RPMI8226 (cell line): ENCODE measurements at regions not wholly inside any gene's neighbourhood (a gene's known extent, or its start where the extent isn't known, plus 50 kb on each side); places are given as distances from the start of the nearest gene placed in this dataset.

ENCODE experiments used
- DNase-seq: peaks from one replicate; pipeline ENCODE4 v3.0.0-alpha.2; 2015

DNA sequence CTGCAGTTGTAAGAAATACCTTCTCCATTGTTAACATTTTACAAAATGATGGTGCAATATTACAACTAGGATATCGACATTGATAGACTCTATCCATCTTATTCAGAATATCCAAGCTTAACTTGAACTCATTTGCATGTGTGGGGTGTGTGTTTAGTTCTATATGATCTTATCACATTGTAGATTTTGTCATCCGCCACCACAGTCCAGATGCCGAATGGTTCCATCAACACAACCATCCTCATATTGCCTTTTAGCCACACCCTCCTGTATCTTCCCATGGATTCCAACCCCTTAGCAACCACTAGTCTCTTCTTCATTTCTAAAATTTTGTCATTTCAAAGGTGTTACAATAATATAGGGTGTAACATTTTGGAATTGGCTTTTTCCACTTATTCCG, 452.9 kb upstream of the AKR1E2 start:
- no peak for DNase-seq

DNA sequence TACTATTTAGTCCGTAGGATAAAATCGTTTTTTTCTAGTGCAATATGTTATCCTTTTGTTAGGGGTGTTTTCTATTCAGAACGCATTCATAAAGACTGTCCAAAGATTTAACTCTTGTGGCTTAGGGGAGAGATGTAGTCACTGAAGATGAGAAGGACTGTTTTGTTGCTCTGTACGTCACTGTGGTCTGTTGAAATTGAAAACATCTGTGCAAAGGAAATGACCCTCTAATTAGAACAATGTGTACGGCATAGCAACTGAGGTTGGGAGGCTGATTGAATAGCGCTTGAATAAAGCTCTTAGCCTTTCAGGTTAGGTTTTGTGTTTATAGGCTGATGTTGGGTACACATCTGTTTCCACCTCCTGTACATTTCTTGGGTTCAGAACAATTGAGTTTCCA, 453.4 kb upstream of the AKR1E2 start:
- no peak for DNase-seq

DNA sequence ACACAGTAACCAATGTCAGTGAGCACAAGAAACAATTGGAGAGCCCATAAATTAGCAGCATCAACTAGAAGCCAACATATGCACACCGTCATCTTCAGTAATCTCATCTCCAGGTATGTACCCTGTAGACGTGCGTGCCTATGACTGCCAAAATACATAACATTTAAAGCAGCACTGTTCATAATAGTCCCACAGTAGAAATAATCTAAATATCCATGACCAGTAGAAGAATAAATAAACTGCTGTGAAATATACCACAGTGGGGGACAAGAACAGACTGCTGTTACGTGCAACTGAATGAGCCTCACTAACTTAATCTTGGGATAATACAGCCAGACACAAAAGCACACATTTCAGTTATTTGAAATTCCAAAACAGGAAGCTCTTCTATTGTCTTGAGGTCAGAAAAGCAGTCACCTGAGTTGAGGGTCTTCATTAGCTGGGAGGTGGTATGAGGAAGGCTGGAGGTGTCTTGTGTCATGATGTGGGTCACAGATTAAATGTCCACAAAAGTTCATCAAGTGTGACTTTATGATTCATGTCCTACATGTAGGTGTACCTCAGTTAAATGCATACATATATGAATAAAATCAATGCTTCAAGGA, 454.2 kb upstream of the AKR1E2 start:
- no peak for DNase-seq

DNA sequence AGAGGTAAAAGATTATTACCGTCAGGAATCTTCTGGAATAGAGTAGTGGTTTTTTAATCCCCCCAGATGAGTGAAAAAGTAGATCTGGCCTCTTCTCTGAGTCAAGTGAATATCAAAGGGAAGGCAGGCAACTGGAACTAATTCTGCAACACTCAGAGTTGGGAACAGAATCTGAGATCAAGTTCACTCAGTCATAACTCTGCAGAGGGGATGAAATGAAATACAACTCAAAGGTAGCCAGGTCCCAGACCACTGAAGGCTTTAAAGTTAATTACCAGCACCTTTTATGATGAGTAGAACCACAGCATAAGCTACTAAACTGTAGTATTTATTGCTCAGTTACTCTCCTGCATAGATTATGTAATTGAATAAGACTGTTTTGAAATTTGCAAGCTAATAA, 455.6 kb upstream of the AKR1E2 start:
- DNase-seq: no peak

DNA sequence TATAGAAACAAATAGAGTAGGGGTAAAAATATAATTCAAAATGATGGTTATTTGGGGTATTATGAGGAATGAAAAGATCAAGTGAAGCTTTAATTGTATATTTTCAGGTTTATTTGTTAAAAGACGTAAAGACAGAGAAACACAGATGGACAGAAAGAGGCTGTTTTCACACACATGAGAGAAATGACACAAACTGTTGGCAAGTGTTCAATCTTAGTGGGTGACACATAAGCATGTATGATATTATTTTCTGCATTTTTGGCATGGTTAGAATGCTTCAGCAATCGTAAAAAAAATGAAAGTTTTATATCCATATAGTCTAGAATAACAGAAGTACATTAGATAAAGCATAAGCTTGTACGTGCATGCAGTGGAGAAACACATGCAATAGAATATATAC, 464.4 kb upstream of the AKR1E2 start:
- no peak for DNase-seq

DNA sequence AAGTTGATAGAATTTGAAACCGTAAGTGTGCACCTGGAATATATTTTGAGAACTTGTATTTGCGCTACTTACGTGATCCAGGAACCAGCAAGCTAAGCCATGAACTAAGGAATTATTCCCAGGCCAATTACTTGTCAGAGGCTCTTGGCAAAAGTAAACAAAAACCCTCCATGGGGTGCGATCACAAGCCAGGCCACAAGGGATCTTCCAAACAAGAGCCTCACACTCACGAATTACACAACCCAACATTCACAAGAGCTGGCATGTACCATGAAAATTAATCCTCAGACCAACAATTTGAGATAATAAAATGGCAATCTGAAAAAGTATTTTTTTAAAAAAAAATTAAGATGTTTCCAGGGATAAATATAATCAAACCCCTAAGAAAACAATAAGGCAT, 467.0 kb upstream of the AKR1E2 start:
- no peak for DNase-seq

DNA sequence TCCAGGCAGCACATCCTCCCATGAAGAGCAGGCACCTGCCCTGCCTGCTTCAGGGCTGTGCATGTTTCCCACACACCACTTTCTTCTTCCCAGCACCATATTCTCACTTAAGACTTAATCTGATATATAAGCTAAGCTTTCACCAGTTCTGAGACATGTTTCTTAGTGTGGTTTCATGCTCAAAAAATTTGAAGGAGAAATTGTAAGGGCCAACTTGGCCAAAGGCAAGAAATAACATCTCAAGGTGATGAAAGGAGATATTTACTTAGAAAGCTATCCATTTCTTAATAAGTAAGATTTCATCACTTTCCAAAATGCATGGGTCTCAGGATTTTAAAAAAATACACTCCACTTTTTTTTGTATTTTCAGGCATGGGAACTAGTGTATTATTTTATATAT, 468.1 kb upstream of the AKR1E2 start:
- DNase-seq: no peak

DNA sequence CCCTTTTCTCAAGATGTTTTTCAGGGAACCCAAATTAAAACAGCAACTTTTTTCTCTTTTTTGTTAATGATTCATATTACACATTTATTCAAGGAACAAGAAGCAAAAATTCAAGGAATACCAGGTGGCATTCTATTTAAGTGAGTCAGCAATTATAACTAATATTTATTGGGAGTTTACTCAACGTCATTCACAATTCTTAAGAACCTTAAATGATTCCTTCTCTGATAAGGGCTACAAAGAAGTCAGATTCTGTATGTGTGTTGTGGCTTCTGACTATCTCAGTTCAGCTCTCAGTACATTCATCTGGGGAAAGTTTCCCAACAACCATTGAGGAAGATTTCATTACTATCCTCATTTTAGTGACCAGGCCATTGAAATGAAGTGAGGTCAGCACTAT, 470.7 kb upstream of the AKR1E2 start:
- no peak for DNase-seq

DNA sequence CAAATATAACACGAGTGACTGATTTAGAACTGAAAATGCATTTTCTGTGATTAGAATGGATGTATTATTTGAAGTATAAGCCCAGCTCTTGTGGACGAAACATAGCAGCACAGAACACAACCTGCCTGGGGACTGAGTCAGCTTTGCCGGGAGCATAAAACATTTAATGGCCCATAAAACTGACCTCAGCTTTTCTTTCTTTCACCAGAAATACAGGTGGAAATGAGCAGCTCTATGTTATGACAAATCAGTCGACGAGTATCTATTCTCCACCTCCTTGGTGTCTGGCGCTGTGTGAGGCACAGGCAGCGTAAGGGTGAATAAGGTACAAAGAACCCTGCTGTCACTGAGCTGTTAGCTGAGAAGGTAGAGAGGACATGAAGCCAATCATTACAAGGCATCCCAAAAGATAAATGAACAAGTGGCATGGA, 471.6 kb upstream of the AKR1E2 start:
- peak; percentile 66 for DNase-seq

DNA sequence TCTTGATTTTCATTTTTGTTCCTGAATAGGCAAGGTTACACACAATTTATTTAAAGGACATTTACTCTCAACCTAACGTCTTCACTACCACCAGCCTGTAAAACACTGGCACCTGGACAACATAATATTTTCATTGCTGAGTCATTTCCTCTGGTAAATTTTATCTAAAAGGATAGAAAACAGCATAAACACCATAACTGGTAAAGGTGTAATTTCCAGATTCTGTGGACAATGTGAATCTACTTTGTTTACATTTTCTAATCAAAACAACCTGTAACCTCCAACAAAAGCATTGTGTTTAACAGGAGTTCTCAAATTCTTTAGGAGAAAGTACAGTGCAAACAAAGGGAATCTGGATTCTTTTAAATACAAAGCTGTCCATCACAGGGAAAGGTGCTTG, 472.0 kb upstream of the AKR1E2 start:
- DNase-seq: peak; percentile 63

DNA sequence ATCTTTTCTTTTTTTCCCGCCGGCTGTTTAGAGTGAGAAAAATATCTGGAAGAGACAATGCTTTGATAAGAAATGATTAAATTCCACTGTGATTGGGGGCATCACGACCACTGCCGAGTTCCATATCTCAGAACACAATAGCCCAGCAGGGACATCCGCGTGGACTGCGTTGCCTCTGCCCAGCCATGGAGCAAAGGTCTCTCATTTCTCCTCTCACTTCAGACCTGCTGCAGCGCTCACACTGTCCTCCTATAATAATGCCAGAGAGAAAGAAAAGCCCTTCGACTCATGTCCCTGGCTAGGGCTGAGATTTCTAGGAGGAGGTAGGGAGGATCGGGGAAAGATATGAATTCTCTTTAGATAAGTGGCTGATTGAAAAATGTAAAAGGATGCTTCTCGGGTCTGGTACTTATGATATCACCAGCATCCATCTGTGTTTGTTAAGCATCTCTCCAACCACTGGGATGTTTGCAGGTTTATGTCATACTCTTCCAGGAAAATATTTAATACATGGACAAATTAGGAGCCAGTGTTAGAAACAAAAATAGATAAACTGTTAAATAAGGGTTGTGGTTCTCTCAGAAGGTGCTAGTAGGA, 472.9 kb upstream of the AKR1E2 start:
- peak; percentile 5 for DNase-seq

DNA sequence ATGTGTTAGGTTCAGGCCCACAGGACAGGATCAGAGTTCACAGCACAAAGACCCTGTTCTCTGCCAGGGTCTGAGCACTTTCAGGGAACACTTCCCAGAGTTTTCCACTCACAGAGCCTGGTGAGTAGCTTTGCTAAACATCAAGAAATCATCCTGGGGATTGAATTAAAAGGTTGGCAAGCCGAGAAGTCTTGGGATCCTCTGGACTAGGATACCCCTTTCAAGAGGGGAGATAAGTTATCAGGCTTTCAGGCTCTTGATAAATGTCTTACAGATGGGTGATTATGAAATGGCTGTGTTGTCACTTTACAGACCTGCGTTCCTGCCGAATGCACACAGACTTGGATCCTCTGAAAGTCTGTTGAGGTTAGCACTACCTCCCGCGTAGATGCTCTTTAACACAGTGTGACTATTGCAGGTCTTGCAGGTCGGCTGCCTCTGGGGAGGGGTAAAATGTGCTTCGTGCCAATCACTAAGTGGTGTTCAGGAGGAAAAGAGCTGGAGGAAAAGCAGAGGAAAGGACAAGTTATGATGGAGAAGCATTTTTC, 473.5 kb upstream of the AKR1E2 start:
- DNase-seq: peak; percentile 45

DNA sequence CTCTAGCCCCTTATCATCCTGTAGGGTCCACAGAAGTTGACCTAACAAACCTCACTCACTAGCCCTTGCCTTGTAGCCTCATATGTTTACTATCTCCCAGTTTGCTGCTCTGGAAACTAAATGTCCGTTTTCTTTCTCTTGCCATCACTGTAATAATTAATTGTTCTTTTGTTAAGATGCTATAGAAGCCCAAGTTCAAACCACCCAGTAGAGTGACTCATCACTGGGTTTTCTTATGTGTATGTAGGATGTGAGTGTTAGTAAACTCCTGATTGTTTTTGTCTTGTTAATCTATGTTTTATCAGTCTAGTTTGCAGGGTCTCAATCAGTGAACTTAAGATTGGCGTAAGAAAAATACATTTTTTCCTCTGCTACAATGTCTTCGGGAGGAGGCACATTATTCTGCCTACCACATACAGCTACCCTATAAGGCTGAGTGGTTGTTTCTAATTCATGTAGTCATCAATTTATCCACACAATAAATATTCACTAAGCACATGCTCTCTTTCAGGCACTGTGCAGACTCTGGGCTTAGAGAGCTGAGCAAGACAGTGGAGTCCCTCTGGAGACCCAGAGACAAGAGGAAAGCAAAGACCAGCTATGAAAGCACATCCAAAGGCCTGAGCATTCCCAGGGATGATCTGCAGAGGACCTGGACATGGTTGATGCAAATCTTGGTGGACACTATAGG, 474.1 kb upstream of the AKR1E2 start:
- DNase-seq: no peak

DNA sequence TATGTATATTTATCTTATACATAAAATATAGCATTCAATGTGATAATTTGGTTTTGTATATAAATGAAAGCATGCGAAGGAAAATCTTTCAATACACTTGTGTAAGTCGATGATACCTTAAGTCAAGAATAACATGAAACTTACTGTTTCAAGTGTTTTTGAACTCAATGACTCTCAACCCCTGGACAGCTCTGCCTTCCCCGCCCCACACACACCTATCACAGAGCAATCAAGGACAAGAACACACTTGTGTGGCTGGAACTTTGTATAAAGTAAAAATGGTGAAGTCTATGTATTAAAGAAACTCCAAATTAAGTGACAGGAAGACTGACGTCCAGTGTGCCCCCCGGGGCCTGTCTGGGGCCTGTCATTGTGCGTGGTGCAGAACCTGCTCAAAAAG, 478.6 kb upstream of the AKR1E2 start:
- DNase-seq: no peak

DNA sequence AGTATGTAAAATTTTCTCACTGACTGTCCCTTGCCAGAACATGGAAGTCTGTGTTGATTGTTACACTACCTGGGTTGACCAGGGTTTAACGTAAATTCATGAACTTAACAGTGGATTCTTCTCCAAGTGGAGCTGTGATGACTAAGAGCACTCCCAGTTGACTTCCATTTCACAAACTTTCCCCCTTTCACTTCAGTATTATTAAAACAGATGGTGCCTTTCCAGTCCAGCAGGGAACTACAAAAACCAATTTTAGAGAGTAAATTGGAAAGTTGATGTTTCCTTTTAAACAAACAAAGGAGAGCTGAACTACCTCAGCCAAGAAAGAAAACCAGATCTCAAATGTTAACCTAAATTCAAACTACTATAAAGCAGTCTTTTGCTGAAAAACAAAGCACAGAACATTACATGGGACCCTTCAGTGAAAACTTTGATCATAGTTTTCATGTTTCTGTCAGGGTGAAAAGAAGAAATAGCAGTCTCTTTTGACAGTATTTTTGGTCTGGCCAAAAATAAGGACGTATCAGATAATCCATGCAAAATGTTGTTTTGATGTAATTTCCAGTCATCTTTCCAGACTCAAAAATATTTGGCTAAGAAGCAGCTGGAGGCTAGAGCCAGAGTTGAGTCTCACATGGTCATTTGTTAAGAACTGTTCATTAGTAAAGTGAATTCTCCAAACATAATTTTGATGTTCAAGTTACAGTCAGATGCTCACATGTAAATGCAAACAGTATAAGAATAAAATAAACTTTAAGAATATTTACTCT, 479.9 kb upstream of the AKR1E2 start:
- DNase-seq: no peak

DNA sequence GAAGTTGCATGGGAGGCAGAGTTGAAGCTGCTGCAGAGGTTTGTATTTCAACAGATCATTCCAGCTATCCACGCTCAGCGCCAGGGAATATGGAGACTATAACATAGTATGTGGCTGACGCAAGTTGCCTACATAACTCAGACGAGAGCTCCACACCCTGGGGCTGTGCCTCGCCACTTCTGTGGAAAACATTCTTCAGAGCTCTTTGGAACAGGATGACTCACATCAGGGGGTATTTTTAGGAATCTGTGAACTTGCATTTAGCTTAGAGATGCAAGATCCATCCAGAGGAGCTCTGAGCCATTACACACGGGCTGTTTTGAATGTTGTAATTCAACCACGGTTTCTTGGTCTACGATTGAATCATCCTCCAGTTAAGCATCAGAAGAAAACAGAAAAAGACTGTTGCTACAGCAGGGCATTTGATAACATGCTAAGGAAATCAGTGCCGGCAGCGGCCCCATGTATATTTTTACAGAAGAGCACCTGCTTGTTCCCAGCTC, 481.5 kb upstream of the AKR1E2 start:
- no peak for DNase-seq

DNA sequence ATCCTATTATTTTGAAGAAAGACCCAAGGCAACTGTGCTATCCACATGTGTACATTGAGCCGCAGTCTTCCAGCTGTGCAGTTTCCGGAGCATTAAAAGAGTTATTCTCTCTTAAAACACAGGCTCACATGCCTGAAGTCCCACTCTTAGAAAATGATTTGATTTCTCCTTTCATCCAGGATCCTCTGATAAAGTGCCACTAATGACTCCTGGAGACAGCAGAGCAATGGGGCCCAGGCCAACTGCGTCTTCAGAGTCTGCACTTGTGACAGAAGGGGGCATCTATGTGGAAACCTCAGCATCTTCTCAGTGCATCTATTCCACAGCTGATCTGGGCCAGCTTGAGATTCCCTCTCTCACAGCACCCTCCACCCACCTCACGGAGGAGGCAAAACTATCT, 482.1 kb upstream of the AKR1E2 start:
- no peak for DNase-seq

DNA sequence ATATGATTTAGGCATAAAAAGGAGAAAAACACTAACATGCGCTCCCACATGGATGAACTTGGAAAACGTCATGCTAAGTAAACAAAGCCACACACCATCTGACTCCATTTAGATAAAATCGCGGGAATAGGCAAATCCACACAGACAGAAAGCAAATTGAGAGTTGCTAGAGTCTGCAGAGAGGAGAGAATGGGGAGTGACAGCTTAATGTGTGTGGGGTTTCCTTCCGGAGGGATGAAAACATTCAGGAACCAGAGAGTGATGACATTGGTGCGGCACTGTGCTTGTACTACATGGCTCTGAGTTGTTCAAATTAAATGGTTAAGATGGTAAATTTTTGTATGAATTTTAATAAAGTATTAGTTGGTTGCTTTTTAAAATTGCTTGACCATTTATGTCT, 482.9 kb upstream of the AKR1E2 start:
- DNase-seq: no peak

DNA sequence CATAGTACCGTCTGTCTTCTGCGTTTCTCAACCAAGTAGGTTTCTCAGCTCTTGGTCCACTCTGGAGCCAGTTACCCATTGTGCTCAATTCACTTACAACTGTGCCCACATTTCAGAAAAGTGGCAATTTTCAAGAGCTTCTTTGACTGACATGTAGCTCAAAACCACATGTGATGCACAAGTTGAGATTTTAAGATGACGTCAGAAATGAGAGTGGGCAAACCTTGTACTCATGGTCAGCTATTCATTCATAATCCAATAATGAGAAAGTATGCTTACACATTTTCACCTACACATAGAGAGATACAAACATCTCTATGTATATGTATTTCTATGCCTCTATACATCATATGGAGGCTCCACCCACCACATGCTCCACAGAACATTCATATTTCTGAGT, 487.2 kb upstream of the AKR1E2 start:
- no peak for DNase-seq

DNA sequence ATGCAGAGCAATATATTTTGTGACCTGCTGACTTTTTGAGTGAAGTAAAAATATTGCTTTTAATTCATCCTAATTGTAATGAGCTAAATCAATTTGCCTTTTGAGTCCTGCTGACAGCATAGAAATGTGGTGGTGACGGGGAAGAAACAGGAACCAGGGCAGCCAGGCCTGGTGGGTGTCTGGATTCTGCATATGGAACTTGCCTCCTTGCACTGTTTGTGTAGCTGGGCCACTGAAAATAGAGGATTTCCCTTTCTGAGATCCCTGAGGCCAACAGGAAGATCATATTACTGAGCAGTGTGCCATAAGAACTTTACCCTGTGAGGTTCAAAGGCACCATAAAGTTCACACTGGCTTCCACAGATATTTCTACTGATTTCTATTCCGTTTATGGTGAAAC, 488.4 kb upstream of the AKR1E2 start:
- DNase-seq: no peak

DNA sequence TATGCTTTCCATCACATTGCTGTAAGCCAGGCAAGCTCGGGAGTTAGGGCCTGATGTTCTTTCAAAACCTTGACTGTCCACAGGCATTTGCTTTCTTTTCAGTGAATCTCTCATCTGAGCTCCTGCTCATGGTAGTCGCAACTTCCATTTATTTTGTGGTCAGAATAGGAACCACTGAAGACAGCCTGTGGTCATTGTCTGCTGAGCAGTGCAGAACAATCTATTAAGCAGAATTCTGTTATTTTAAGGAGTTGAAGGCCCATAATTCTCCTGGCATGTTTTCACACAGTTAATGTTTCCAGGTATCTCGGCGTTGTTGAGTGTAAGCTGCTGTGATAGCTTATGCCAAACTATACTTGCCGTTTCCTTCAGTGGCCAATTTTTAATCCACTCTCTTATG, 491.1 kb upstream of the AKR1E2 start:
- no peak for DNase-seq

DNA sequence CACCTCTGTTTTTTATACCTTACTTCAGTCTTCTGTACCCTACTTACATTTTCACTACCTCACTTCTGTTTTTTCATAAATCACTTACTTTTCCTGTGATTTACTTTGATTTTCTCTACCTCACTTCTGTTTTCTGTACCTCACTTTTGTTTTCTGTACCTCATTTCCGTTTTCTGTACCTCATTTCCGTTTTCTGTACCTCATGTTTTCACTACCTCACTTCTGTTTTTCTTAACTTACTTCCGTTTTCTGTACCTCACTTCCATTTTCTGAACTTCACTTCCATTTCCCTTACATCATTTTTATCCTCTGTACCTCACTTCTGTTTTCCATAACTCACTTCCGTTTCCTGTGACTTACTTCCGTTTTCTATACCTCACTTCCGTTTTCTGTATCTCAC, 492.0 kb upstream of the AKR1E2 start:
- no peak for DNase-seq

DNA sequence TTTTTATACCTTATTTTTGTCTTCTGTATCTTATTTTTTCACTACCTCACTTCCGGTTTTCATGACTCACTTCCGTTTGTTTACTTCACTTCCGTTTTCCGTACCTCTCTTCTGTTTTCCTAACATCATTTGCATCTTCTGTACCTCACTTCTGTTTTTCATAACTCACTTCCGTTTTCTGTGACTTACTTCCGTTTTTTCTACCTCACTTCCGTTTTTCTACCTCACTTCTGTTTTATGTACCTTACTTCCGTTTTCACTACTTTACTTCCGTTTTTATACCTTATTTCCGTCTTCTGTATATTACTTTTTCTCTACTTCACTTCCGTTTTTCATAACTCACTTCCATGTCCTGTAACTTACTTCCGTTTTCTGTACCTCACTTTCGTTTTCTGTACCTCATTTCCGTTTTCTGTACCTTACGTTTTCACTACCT, 492.5 kb upstream of the AKR1E2 start:
- no peak for DNase-seq
